GM12865 (cell line): ENCODE measurements at regions not wholly inside any gene's neighbourhood (a gene's known extent, or its start where the extent isn't known, plus 50 kb on each side); places are given as distances from the start of the nearest gene placed in this dataset.

ENCODE experiments used
- DNase-seq: peaks from one replicate; pipeline ENCODE4 v3.0.0; 2010; ENCODE audit warnings: low read depth
- H3K4me3 ChIP-seq: 2 replicates; pipeline ENCODE4 v1.5.1; 2011; ENCODE audit warnings: mild to moderate bottlenecking, low read depth, low read length, control low read depth
- TF ChIP-seq, protein P1 (sequence below): IDR thresholded peaks from 2 replicates; pipeline ENCODE4 v1.5.1; 2011; ENCODE audit warnings: low read length, control low read depth, low read depth, inconsistent platforms; ENCODE audit not compliant: insufficient read depth; ENCODE audit errors: missing control alignments

DNA sequence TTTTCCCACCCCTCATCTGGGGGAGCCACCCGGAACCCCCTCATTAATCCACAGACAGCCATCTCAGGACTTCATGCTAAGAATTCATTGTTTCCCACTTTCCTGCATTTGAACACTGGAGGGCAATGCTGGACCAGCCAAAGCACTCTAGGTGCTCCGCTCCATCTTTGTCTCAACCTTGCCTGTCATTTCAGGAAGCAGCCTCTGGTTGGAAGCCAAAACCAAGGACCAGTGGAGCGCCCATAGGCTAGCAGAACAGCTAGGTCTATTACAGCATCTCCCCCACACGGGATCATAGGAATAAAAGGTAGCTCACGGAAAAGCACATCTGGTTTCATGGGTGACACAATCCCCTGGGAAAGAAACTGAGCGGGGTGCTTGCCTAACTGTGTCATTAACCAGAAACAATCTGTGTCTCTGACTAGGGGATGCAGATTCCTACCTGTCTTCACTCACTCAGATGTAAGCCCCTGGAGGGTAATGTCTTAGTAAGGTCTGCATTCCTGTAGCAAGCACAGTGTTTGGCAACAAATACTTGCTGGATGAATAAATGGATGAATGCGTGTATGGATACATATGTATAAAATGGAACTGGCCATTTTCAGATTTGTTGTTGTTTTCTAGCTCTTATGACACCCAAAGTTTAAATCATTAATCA, 197.0 kb downstream of the DAD1 start:
- peak; percentile 89 for DNase-seq
- no peak overlapping the region for H3K4me3 ChIP-seq
- TF ChIP-seq, protein P1, sequence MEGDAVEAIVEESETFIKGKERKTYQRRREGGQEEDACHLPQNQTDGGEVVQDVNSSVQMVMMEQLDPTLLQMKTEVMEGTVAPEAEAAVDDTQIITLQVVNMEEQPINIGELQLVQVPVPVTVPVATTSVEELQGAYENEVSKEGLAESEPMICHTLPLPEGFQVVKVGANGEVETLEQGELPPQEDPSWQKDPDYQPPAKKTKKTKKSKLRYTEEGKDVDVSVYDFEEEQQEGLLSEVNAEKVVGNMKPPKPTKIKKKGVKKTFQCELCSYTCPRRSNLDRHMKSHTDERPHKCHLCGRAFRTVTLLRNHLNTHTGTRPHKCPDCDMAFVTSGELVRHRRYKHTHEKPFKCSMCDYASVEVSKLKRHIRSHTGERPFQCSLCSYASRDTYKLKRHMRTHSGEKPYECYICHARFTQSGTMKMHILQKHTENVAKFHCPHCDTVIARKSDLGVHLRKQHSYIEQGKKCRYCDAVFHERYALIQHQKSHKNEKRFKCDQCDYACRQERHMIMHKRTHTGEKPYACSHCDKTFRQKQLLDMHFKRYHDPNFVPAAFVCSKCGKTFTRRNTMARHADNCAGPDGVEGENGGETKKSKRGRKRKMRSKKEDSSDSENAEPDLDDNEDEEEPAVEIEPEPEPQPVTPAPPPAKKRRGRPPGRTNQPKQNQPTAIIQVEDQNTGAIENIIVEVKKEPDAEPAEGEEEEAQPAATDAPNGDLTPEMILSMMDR, result peak; percentile 70

DNA sequence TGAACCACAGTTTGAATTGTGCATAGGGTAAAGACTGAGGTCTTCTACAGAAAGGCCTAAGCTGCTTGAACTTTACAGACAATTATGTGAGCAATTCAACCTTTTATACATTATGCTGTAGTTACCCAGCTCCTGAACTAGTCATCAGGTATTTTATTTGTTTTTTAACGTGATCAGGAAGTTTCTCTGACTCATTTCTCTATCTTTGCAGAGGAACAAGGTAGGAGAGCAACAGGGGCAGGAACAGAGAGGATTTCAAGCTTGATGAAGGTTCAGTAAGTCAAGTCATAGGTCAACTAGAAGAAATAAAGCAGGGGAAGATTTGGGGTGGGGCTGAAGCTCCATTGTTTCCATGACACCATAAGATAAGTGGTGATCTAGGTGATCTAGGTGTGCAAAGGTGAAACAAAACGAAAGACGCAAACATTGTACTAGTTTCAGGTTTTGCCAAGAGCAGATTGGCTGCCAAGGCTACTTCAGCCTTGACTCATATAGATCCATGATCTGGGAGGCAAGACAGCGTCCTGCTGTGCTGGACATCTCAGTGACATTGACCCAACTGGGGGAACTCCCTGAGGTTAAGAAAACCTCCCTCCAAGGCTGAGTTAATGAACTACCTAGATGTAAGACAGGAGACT, 198.1 kb downstream of the DAD1 start:
- H3K4me3 ChIP-seq, result no peak overlapping the region
- TF ChIP-seq, protein P1, result no peak
- DNase-seq, result peak; percentile 62

DNA sequence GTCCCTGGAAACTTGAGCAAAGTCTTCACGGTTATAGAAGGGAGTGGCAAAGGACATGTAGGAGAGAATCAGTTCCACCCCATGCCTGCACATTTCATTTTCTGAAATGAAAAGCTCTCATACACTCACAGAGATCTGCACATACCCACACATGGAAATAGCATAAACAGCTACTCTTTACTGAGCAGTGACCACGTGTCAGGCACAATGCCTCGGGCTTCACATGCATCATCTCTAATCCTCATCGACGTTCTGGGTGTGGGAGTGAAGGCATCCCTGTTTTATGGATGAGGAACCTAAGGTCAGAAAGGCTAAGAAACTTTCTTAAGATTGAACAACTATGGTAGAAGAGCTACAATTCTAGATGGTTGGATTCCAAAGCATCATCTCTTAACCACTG, 198.8 kb downstream of the DAD1 start:
- H3K4me3 ChIP-seq, result no peak overlapping the region
- no peak for DNase-seq
- TF ChIP-seq, protein P1, result no peak

DNA sequence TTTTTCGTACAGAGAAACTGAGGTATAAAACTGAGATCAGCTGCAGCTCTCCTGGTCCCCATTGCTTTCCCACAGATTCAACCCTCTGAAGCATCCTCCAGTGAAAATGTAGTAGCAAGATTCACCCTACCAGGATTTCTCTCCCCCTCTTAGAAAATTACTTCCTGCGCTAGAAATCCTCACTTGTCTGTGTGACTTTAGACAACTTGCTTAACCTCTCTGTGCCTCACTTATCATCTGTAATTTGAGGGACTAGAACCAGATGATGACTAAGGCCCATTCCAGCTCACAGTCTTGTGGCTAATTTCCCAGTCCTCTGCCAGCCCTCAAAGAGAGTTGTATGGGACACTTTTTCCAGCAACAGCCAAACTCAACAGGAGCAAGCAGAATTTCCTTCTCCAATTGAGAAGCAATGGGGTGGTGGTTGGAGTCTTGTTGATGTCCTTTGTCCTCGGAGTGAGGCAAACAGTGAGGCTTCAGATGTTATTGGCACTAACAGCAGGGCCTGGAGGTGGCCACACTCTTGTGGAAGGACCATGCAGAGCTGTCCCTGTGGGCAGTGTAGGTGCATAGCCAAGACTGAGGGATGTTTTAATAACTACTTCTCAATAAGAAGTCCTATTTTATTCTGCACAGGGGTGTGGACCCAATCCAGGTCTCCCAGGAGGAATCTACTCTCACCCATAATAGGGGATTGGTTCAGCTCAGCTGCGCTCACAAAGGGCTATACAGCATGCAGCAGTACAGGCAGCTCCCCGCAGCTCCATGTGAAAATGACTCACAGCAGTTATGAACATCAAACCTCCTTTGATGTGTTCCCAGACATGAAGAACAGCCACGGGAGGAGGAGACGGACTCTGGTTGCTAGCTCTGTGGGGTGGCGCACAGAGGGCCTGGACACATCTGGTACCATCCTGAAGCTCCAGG, 200.1 kb downstream of the DAD1 start:
- DNase-seq, result no peak
- TF ChIP-seq, protein P1, result no peak
- H3K4me3 ChIP-seq, result no peak overlapping the region

DNA sequence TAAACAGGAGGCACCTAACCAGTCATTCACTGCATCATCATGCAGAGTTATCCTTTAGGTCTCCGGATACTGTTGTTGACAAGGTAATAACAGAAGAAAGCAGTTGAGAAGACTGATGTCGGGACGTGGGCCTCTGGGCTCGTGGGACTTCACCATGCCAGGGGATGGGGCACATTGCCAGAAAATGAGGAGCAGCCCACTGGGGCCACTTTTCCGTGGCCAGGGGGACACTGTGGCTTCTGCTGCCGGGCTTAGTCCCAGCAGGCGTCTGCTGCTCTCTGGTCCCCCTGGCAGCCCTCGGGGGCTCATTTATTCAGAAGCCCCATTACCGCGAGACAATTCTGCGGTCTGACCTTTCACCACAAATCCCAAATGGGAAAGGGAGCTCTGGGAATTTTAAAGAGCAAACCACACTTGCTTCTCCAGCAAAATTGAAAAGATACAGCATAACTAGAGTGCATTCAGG, 201.2 kb downstream of the DAD1 start:
- no peak for DNase-seq
- no peak overlapping the region for H3K4me3 ChIP-seq
- TF ChIP-seq, protein P1, result no peak

DNA sequence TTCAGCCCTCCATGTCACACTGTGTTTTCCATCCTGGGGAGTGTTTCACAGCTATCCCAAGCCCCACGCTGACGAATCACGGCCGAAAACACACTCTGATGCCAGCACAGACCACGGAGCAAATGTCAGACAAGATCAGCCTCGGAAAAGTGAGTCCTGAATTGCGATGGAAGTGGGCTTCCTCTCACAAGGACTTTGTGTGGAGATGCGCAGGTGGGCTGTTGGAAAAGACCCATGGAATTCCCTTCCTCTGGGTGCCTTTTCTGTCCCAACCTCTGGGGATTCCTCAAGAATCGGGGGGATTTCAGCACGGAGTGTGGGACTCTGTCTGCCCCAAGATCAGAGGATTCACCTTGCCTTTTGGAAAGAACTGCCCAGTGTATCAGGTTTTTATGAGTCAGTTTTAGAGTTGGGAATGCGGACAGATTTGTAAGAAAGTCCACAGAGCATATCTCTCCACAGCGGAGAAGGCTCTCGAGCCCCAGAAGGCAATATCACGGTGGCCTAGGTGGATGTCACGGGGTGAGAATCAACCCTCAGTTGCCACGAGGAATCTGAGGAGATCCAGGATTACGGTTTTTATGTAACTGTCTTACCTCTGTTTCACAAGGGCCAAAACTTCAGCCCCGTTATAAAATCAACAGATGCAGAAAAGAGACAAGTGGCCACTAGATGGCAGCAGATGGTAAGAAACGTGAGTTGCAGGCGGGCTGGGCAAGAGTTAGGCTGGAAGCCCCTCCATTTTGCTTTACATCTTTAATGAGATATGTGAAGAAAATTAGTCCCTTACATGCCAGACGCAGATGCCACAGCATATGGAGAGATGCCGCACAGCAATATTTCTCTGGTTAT, 201.9 kb downstream of the DAD1 start:
- TF ChIP-seq, protein P1, result peak; percentile 73
- no peak overlapping the region for H3K4me3 ChIP-seq
- peak; percentile 90 for DNase-seq
